ENCODE measurements at regions not wholly inside any gene's neighbourhood (a gene's known extent, or its start where the extent isn't known, plus 50 kb on each side); places are given as distances from the start of the nearest gene placed in this dataset.

DNA sequence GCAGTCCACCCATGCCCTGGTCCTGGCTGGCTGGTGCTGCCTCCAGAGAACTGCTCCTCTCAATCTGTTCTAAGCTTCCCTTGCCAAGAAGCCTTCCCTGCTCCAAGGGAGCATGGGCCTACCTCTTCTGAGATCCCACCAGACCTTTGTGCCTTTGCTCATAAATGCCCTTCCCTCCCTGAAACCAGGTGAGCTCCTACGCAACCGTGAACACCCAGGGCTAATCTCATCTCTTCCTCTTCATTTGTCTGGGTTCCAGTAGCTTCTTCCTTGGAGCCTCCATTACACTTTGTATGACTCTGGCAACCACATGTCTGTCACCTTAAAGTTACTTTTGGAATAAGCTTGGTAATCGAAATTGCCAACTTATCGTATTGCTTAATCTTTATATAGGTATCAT lies 270.6 kb downstream of the PBX3 start:
- no peaks in the 10 kb centered on the region for H3K9me3 ChIP-seq (replicated peaks; ENCODE audit: low read length)
- H3K4me1 ChIP-seq (ENCODE audit: control insufficient read depth, insufficient read depth, low read length): no peaks in the 10 kb centered on the region
- peaks cover 8% of the 10 kb centered on the region for H3K27me3 ChIP-seq (ENCODE audit: control insufficient read depth, insufficient read depth, low read length)
- H3K9ac ChIP-seq (ENCODE audit: low read depth, low read length): no peak overlapping the region
- no peak overlapping the region for H3K4me2 ChIP-seq (ENCODE audit: low read length)
- H3K4me3 ChIP-seq (ENCODE audit: low read length): no peak overlapping the region
- no peaks in the 10 kb centered on the region for H3K36me3 ChIP-seq (ENCODE audit: insufficient read depth, low read length)

- H3K4me2 ChIP-seq (ENCODE audit: low read length): no peak overlapping the region
Measured at GRCh38 chr9:126020836-126021235, 273.7 kb downstream of the PBX3 start.

DNA sequence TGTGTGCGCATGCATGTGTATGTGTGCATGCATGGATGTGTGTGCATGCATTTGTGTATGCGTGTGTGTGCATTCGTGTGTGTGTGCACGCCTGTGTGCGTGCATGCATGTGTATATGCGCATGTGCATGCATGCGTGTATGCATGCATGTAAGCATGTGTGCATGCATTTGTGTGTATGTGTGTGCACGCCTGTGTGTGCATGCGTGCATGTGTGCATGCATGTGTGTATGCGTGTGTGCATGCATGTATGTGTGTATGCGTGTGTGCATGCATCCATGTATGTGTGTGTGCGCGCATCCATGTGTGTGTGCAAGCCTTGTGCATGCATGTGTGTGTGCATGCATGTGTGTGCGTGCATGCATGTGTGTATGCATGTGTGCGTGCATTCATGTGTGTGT lies 276.8 kb downstream of the PBX3 start:
- Histone ChIP-seq H3K4me2 (ENCODE audit: low read length) (no peak overlapping the region), H3K9ac (ENCODE audit: low read depth, low read length) (no peak overlapping the region), H3K27me3 (ENCODE audit: control insufficient read depth, insufficient read depth, low read length) (peaks cover 2% of the 10 kb centered on the region), H3K36me3 (ENCODE audit: insufficient read depth, low read length) (no peaks in the 10 kb centered on the region), H3K4me1 (ENCODE audit: control insufficient read depth, insufficient read depth, low read length) (no peaks in the 10 kb centered on the region), H3K4me3 (ENCODE audit: low read length) (no peak overlapping the region), H3K9me3 (replicated peaks; ENCODE audit: low read length) (no peaks in the 10 kb centered on the region)

More at GRCh38 chr9:126020836-126021235, 273.7 kb downstream of the PBX3 start:
- H3K4me1 ChIP-seq (ENCODE audit: control insufficient read depth, insufficient read depth, low read length): no peaks in the 10 kb centered on the region
- H3K27me3 ChIP-seq (ENCODE audit: control insufficient read depth, insufficient read depth, low read length): peaks cover 2% of the 10 kb centered on the region
- H3K9ac ChIP-seq (ENCODE audit: low read depth, low read length): no peak overlapping the region
- no peaks in the 10 kb centered on the region for H3K9me3 ChIP-seq (replicated peaks; ENCODE audit: low read length)
- H3K36me3 ChIP-seq (ENCODE audit: insufficient read depth, low read length): no peaks in the 10 kb centered on the region
- no peak overlapping the region for H3K4me3 ChIP-seq (ENCODE audit: low read length)

GRCh38 chr9:126024581-126025230 lies 277.5 kb downstream of the PBX3 start:
- no peak overlapping the region for H3K4me2 ChIP-seq (ENCODE audit: low read length)
- no peaks in the 10 kb centered on the region for H3K9me3 ChIP-seq (replicated peaks; ENCODE audit: low read length)
- H3K9ac ChIP-seq (ENCODE audit: low read depth, low read length): no peak overlapping the region
- no peak overlapping the region for H3K4me3 ChIP-seq (ENCODE audit: low read length)
- no peaks in the 10 kb centered on the region for H3K36me3 ChIP-seq (ENCODE audit: insufficient read depth, low read length)
- H3K4me1 ChIP-seq (ENCODE audit: control insufficient read depth, insufficient read depth, low read length): no peaks in the 10 kb centered on the region
- H3K27me3 ChIP-seq (ENCODE audit: control insufficient read depth, insufficient read depth, low read length): peaks cover 2% of the 10 kb centered on the region

DNA sequence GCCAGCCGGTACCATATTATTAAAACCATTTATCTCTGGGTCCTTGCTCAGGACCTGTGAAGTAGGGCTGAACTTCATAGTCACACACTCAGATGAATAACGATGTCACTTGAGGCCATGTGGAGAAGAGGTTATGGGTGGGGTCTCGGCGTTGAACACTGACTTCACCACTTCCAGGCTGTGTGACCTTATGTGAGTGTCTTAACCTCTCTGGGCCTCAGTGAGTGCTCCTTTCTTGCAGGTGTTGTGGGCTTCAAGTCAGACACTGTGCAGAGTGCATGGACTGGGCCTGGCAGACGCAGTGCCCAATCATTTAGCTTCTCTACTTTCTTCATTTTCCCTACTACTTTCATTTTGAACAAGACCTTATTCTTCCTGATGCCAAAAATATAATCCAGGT lies 278.8 kb downstream of the PBX3 start:
- Histone ChIP-seq H3K36me3 (ENCODE audit: insufficient read depth, low read length) (no peaks in the 10 kb centered on the region), H3K9me3 (replicated peaks; ENCODE audit: low read length) (no peaks in the 10 kb centered on the region), H3K4me3 (ENCODE audit: low read length) (no peak overlapping the region), H3K4me2 (ENCODE audit: low read length) (no peak overlapping the region), H3K27me3 (ENCODE audit: control insufficient read depth, insufficient read depth, low read length) (peaks cover 10% of the 10 kb centered on the region), H3K9ac (ENCODE audit: low read depth, low read length) (no peak overlapping the region), H3K4me1 (ENCODE audit: control insufficient read depth, insufficient read depth, low read length) (no peaks in the 10 kb centered on the region)

DNA sequence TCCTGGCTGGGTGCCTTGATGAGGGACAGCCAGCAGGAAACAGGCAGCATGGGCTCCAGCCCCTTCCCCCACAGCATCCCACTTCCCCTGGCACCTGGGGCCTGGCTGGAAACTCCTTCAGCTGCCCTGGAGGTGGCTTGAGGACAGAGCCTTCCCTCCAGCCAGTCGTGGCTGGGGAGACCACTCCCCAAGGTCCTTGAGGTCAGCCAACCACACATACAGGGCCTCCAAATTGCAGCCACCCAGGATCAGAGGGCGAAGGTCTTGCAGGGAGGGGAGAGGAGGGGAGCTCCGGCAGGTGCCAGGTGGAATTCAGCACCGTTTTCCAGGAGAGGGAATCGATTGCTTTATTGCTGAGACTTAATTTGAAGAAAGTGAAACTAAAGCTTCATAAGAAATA lies 280.4 kb downstream of the PBX3 start:
- Histone ChIP-seq H3K9me3 (replicated peaks; ENCODE audit: low read length) (no peaks in the 10 kb centered on the region), H3K4me3 (ENCODE audit: low read length) (no peak overlapping the region), H3K4me1 (ENCODE audit: control insufficient read depth, insufficient read depth, low read length) (no peaks in the 10 kb centered on the region), H3K27me3 (ENCODE audit: control insufficient read depth, insufficient read depth, low read length) (peaks cover 21% of the 10 kb centered on the region), H3K36me3 (ENCODE audit: insufficient read depth, low read length) (no peaks in the 10 kb centered on the region), H3K4me2 (ENCODE audit: low read length) (no peak overlapping the region), H3K9ac (ENCODE audit: low read depth, low read length) (no peak overlapping the region)

DNA sequence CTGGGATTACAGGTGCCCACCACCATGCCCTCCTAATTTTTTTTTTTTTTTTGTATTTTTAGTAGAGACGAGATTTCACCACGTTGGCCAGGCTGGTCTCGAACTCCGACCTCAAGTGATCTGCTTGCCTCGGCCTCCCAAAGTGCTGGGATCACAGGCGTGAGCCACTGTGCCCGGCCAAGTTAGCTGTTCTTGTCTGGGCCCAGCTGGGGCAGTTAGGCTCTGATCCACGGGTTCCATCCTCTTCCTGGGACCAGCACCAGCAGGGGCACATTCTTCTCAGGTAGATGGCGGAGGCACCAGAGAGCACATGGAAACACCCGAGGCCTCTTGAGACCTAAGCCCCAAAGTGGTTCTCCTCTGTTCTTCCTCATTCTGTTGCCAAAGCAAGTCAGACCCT lies 281.6 kb downstream of the PBX3 start:
- H3K4me2 ChIP-seq (ENCODE audit: low read length): no peak overlapping the region
- peaks cover 22% of the 10 kb centered on the region for H3K27me3 ChIP-seq (ENCODE audit: control insufficient read depth, insufficient read depth, low read length)

DNA sequence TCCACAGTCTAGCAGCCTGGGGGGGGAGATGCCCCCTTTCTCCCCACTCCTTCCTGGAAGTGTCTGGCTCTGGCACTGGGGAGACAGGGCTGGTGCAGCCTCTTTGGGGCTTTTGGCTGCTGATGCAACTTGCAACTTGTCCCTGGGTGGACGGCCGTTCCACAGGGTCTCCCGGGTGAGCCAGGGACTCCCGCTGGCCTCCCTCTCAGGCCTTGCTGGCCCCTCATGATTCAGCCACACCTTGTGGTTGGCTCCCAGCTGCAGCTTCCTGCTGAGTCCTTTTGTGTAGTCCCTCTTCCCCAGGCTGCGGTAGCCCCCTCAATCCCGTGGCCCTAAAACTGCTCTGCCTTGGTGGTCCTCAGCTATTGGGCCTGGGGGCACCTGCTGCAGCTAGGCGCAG lies 283.5 kb downstream of the PBX3 start:
- H3K27me3 ChIP-seq (ENCODE audit: control insufficient read depth, insufficient read depth, low read length): peaks cover 32% of the 10 kb centered on the region

More for the DNA sequence above, 281.6 kb downstream of the PBX3 start:
- Histone ChIP-seq H3K4me1 (ENCODE audit: control insufficient read depth, insufficient read depth, low read length) (no peaks in the 10 kb centered on the region), H3K9me3 (replicated peaks; ENCODE audit: low read length) (no peaks in the 10 kb centered on the region), H3K9ac (ENCODE audit: low read depth, low read length) (no peak overlapping the region), H3K36me3 (ENCODE audit: insufficient read depth, low read length) (no peaks in the 10 kb centered on the region), H3K4me3 (ENCODE audit: low read length) (no peak overlapping the region)

GRCh38 chr9:126031116-126031515 lies 283.9 kb downstream of the PBX3 start:
- Histone ChIP-seq H3K9me3 (replicated peaks; ENCODE audit: low read length) (no peaks in the 10 kb centered on the region), H3K9ac (ENCODE audit: low read depth, low read length) (no peak overlapping the region), H3K36me3 (ENCODE audit: insufficient read depth, low read length) (no peaks in the 10 kb centered on the region), H3K4me3 (ENCODE audit: low read length) (no peak overlapping the region), H3K4me1 (ENCODE audit: control insufficient read depth, insufficient read depth, low read length) (no peaks in the 10 kb centered on the region), H3K4me2 (ENCODE audit: low read length) (no peak overlapping the region), H3K27me3 (ENCODE audit: control insufficient read depth, insufficient read depth, low read length) (peaks cover 32% of the 10 kb centered on the region)

More for the DNA sequence above, 283.5 kb downstream of the PBX3 start:
- H3K36me3 ChIP-seq (ENCODE audit: insufficient read depth, low read length): no peaks in the 10 kb centered on the region
- H3K4me3 ChIP-seq (ENCODE audit: low read length): no peak overlapping the region
- no peak overlapping the region for H3K9ac ChIP-seq (ENCODE audit: low read depth, low read length)
- no peaks in the 10 kb centered on the region for H3K4me1 ChIP-seq (ENCODE audit: control insufficient read depth, insufficient read depth, low read length)
- no peaks in the 10 kb centered on the region for H3K9me3 ChIP-seq (replicated peaks; ENCODE audit: low read length)
- no peak overlapping the region for H3K4me2 ChIP-seq (ENCODE audit: low read length)

DNA sequence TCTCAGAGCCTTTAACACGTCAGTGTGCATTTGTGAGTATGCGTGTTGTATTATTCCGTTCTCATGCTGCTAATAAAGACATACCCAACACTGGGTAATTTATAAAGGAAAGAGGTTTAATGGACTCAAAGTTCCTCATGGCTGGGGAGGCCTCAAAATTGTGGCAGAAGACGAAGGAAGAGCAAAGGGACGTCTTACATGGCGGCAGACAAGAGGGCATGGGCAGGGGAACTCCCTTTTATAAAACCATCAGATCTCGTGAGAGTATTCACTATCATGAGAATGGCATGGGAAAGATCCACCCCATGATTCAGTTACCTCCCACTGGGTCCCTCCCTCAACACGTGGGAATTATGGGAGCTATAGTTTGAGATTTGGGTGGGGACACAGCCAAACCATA lies 285.0 kb downstream of the PBX3 start:
- H3K4me3 ChIP-seq (ENCODE audit: low read length): no peak overlapping the region
- no peaks in the 10 kb centered on the region for H3K36me3 ChIP-seq (ENCODE audit: insufficient read depth, low read length)
- no peak overlapping the region for H3K4me2 ChIP-seq (ENCODE audit: low read length)
- H3K4me1 ChIP-seq (ENCODE audit: control insufficient read depth, insufficient read depth, low read length): no peaks in the 10 kb centered on the region
- peaks cover 39% of the 10 kb centered on the region for H3K27me3 ChIP-seq (ENCODE audit: control insufficient read depth, insufficient read depth, low read length)
- H3K9ac ChIP-seq (ENCODE audit: low read depth, low read length): no peak overlapping the region
- no peaks in the 10 kb centered on the region for H3K9me3 ChIP-seq (replicated peaks; ENCODE audit: low read length)

GRCh38 chr9:126033318-126033717 lies 286.1 kb downstream of the PBX3 start:
- H3K9ac ChIP-seq (ENCODE audit: low read depth, low read length): no peak overlapping the region
- no peaks in the 10 kb centered on the region for H3K4me1 ChIP-seq (ENCODE audit: control insufficient read depth, insufficient read depth, low read length)
- peaks cover 49% of the 10 kb centered on the region for H3K27me3 ChIP-seq (ENCODE audit: control insufficient read depth, insufficient read depth, low read length)
- H3K4me3 ChIP-seq (ENCODE audit: low read length): no peak overlapping the region
- no peak overlapping the region for H3K4me2 ChIP-seq (ENCODE audit: low read length)
- no peaks in the 10 kb centered on the region for H3K9me3 ChIP-seq (replicated peaks; ENCODE audit: low read length)
- no peaks in the 10 kb centered on the region for H3K36me3 ChIP-seq (ENCODE audit: insufficient read depth, low read length)

GRCh38 chr9:126033956-126034355 lies 286.8 kb downstream of the PBX3 start:
- H3K4me2 ChIP-seq (ENCODE audit: low read length): no peak overlapping the region
- H3K4me3 ChIP-seq (ENCODE audit: low read length): no peak overlapping the region
- H3K9ac ChIP-seq (ENCODE audit: low read depth, low read length): no peak overlapping the region
- no peaks in the 10 kb centered on the region for H3K36me3 ChIP-seq (ENCODE audit: insufficient read depth, low read length)
- no peaks in the 10 kb centered on the region for H3K4me1 ChIP-seq (ENCODE audit: control insufficient read depth, insufficient read depth, low read length)
- H3K9me3 ChIP-seq (replicated peaks; ENCODE audit: low read length): no peaks in the 10 kb centered on the region
- peaks cover 53% of the 10 kb centered on the region for H3K27me3 ChIP-seq (ENCODE audit: control insufficient read depth, insufficient read depth, low read length)
